ENCODE measurements at regions not wholly inside any gene's neighbourhood (a gene's known extent, or its start where the extent isn't known, plus 50 kb on each side); places are given as distances from the start of the nearest gene placed in this dataset.
"Not testable (repeated sequence)": the region's sequence is repeated elsewhere in the genome, so short reads cannot be mapped to it uniquely, and the experiment has no call there.

- H3K27me3 ChIP-seq (ENCODE audit: insufficient read depth, low read length); H3K9me3 ChIP-seq (ENCODE audit: low read depth, low read length); H3K36me3 ChIP-seq (ENCODE audit: insufficient read depth, low read length); H4K20me1 ChIP-seq (ENCODE audit: insufficient read depth, low read length); H3K79me2 ChIP-seq (ENCODE audit: insufficient read depth, low read length); H3K27ac ChIP-seq (ENCODE audit: low read depth, low read length); H3K4me3 ChIP-seq (ENCODE audit: insufficient read depth, low read length); H3K4me1 ChIP-seq (ENCODE audit: insufficient read depth, low read length); DNase-seq (ENCODE audit: insufficient read length, low spot score, missing footprints); H3K4me2 ChIP-seq (ENCODE audit: insufficient read depth, low read length); H2AFZ ChIP-seq (ENCODE audit: low read length): not testable (repeated sequence)
Measured at GRCh38 chr2:131309833-131310232, 54.1 kb downstream of the RAB6D start.

GRCh38 chr2:131300153-131300552 is 63.8 kb downstream of the RAB6D start:
- H3K9me3 ChIP-seq (ENCODE audit: low read depth, low read length); H3K4me3 ChIP-seq (ENCODE audit: insufficient read depth, low read length); H3K4me2 ChIP-seq (ENCODE audit: insufficient read depth, low read length); H3K36me3 ChIP-seq (ENCODE audit: insufficient read depth, low read length); H3K27me3 ChIP-seq (ENCODE audit: insufficient read depth, low read length); H4K20me1 ChIP-seq (ENCODE audit: insufficient read depth, low read length); H3K79me2 ChIP-seq (ENCODE audit: insufficient read depth, low read length); H3K27ac ChIP-seq (ENCODE audit: low read depth, low read length); H3K4me1 ChIP-seq (ENCODE audit: insufficient read depth, low read length); DNase-seq (ENCODE audit: insufficient read length, low spot score, missing footprints); H2AFZ ChIP-seq (ENCODE audit: low read length): not testable (repeated sequence)

- not testable (repeated sequence) for H3K9me3 ChIP-seq (ENCODE audit: low read depth, low read length)
Measured at GRCh38 chr2:131277857-131278256, 68.5 kb downstream of the POTEE start.

DNA sequence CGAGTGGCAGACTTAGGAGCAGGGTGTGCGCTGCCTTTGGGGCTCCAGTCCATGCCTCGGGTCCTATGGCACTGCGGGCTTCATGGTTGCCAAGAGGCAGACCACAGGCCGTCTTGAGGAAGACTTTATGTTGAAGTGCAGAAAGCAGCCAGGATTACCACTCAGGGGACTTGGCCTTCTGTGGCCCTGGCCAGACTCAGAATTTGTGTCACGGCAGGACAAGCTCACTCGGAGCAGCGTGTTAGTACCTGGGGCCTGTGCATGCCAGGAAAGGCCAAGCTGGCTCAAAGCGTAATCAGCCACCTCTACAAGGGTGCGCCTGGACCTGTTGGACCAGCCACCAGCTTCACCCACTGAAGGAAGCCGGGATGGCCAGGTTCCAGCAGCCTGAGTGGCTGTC is 68.0 kb downstream of the POTEE start:
- not testable (repeated sequence) for H3K27me3 ChIP-seq (ENCODE audit: insufficient read depth, low read length); H3K36me3 ChIP-seq (ENCODE audit: insufficient read depth, low read length); H3K4me3 ChIP-seq (ENCODE audit: insufficient read depth, low read length); H4K20me1 ChIP-seq (ENCODE audit: insufficient read depth, low read length); H2AFZ ChIP-seq (ENCODE audit: low read length); DNase-seq (ENCODE audit: insufficient read length, low spot score, missing footprints); H3K27ac ChIP-seq (ENCODE audit: low read depth, low read length); H3K4me2 ChIP-seq (ENCODE audit: insufficient read depth, low read length); H3K79me2 ChIP-seq (ENCODE audit: insufficient read depth, low read length); H3K4me1 ChIP-seq (ENCODE audit: insufficient read depth, low read length); H3K9me3 ChIP-seq (ENCODE audit: low read depth, low read length)

More at GRCh38 chr2:131277857-131278256, 68.5 kb downstream of the POTEE start:
- not testable (repeated sequence) for H3K27ac ChIP-seq (ENCODE audit: low read depth, low read length); H4K20me1 ChIP-seq (ENCODE audit: insufficient read depth, low read length); H3K36me3 ChIP-seq (ENCODE audit: insufficient read depth, low read length); H3K4me1 ChIP-seq (ENCODE audit: insufficient read depth, low read length); H3K4me2 ChIP-seq (ENCODE audit: insufficient read depth, low read length); H3K4me3 ChIP-seq (ENCODE audit: insufficient read depth, low read length); H2AFZ ChIP-seq (ENCODE audit: low read length); DNase-seq (ENCODE audit: insufficient read length, low spot score, missing footprints); H3K79me2 ChIP-seq (ENCODE audit: insufficient read depth, low read length); H3K27me3 ChIP-seq (ENCODE audit: insufficient read depth, low read length)

GRCh38 chr2:131272019-131272418 is 62.7 kb downstream of the POTEE start:
- H3K4me2 ChIP-seq (ENCODE audit: insufficient read depth, low read length); H2AFZ ChIP-seq (ENCODE audit: low read length); H3K27ac ChIP-seq (ENCODE audit: low read depth, low read length); H3K9me3 ChIP-seq (ENCODE audit: low read depth, low read length); H3K4me3 ChIP-seq (ENCODE audit: insufficient read depth, low read length); H3K4me1 ChIP-seq (ENCODE audit: insufficient read depth, low read length); H4K20me1 ChIP-seq (ENCODE audit: insufficient read depth, low read length); H3K36me3 ChIP-seq (ENCODE audit: insufficient read depth, low read length); H3K27me3 ChIP-seq (ENCODE audit: insufficient read depth, low read length); H3K79me2 ChIP-seq (ENCODE audit: insufficient read depth, low read length): not testable (repeated sequence)
- peak; percentile 5 for DNase-seq (ENCODE audit: insufficient read length, low spot score, missing footprints)

- H3K27ac ChIP-seq (ENCODE audit: low read depth, low read length); H4K20me1 ChIP-seq (ENCODE audit: insufficient read depth, low read length); H3K4me2 ChIP-seq (ENCODE audit: insufficient read depth, low read length); H3K27me3 ChIP-seq (ENCODE audit: insufficient read depth, low read length); H3K4me3 ChIP-seq (ENCODE audit: insufficient read depth, low read length); H3K79me2 ChIP-seq (ENCODE audit: insufficient read depth, low read length); H2AFZ ChIP-seq (ENCODE audit: low read length); H3K4me1 ChIP-seq (ENCODE audit: insufficient read depth, low read length); H3K36me3 ChIP-seq (ENCODE audit: insufficient read depth, low read length); H3K9me3 ChIP-seq (ENCODE audit: low read depth, low read length); DNase-seq (ENCODE audit: insufficient read length, low spot score, missing footprints): not testable (repeated sequence)
Measured at GRCh38 chr2:131264034-131264433, 54.7 kb downstream of the POTEE start.
